Activated CD4-positive, alpha-beta T cell treated with anti-CD3 and anti-CD28 coated beads, Interleukin-10, Interleukin-2, amounts not matched to agents 100 ng/mL and 50 ng/mL, durations not matched to agents 16 hours and 8 hours (primary cell): ENCODE measurements at regions not wholly inside any gene's neighbourhood (a gene's known extent, or its start where the extent isn't known, plus 50 kb on each side); places are given as distances from the start of the nearest gene placed in this dataset.
"Not testable (repeated sequence)": the region's sequence is repeated elsewhere in the genome, so short reads cannot be mapped to it uniquely, and the experiment has no call there.

Experiments
- DNase-seq: peaks from one replicate; pipeline ENCODE4 v3.0.0-alpha.2; 2020

- no peak for DNase-seq
Observed at GRCh38 chr5:17401470-17402288, 96.4 kb upstream of the TAF11L2 start.

- no peak for DNase-seq
Observed at GRCh38 chr5:17402289-17403121, 95.5 kb upstream of the TAF11L2 start.

GRCh38 chr5:17403695-17404490 lies 94.1 kb upstream of the TAF11L2 start:
- no peak for DNase-seq

GRCh38 chr5:17405976-17406375 lies 92.1 kb upstream of the TAF11L2 start:
- DNase-seq: no peak

- DNase-seq: no peak
Observed at GRCh38 chr5:17406423-17406838, 91.6 kb upstream of the TAF11L2 start.

GRCh38 chr5:17411436-17412402 lies 86.3 kb upstream of the TAF11L2 start:
- DNase-seq: no peak

GRCh38 chr5:17412760-17413671 lies 85.0 kb upstream of the TAF11L2 start:
- DNase-seq: no peak

- no peak for DNase-seq
Observed at GRCh38 chr5:17413691-17414090, 84.3 kb upstream of the TAF11L2 start.

GRCh38 chr5:17415321-17415758 lies 82.7 kb upstream of the TAF11L2 start:
- no peak for DNase-seq

GRCh38 chr5:17416374-17416773 lies 81.7 kb upstream of the TAF11L2 start:
- DNase-seq: not testable (repeated sequence)

GRCh38 chr5:17424674-17425073 lies 73.4 kb upstream of the TAF11L2 start:
- DNase-seq: no peak

GRCh38 chr5:17425385-17426070 lies 72.5 kb upstream of the TAF11L2 start:
- DNase-seq: no peak

- no peak for DNase-seq
Observed at GRCh38 chr5:17426104-17426749, 71.8 kb upstream of the TAF11L2 start.

- no peak for DNase-seq
Observed at GRCh38 chr5:17428176-17428800, 69.7 kb upstream of the TAF11L2 start.

- DNase-seq: no peak
Observed at GRCh38 chr5:17429353-17429752, 68.7 kb upstream of the TAF11L2 start.

GRCh38 chr5:17430241-17430640 lies 67.8 kb upstream of the TAF11L2 start:
- DNase-seq: no peak

GRCh38 chr5:17431272-17432050 lies 66.6 kb upstream of the TAF11L2 start:
- DNase-seq: no peak

- no peak for DNase-seq
Observed at GRCh38 chr5:17432569-17432968, 65.5 kb upstream of the TAF11L2 start.
